Renal cortex interstitium (tissue), 11 donors: ENCODE measurements at regions not wholly inside any gene's neighbourhood (a gene's known extent, or its start where the extent isn't known, plus 50 kb on each side); places are given as distances from the start of the nearest gene placed in this dataset.
"Not testable (repeated sequence)": the region's sequence is repeated elsewhere in the genome, so short reads cannot be mapped to it uniquely, and the experiment has no call there.

Experiments used
- DNase-seq, 11 donors: peaks; one replicate each; pipeline ENCODE4 v3.0.0-alpha.2; 2013; ENCODE audit warnings: low read depth in 9 of 11, low spot score in 4 of 11; ENCODE audit errors: extremely low read depth in 1 of 11

GRCh38 chr16:86249631-86250030, 260.7 kb upstream of the FOXF1 start:
- DNase-seq: no peak

- no peak for DNase-seq
These were observed 258.6 kb upstream of the FOXF1 start for GRCh38 chr16:86251682-86252081.

- no peak for DNase-seq
These were observed 257.7 kb upstream of the FOXF1 start for GRCh38 chr16:86252596-86252995.

- DNase-seq: no peak
These were observed 254.4 kb upstream of the FOXF1 start for GRCh38 chr16:86255966-86256365.

GRCh38 chr16:86256995-86257394, 253.3 kb upstream of the FOXF1 start:
- DNase-seq: no peak

GRCh38 chr16:86257546-86257945, 252.8 kb upstream of the FOXF1 start:
- no peak for DNase-seq

- DNase-seq: no peak
These were observed 251.6 kb upstream of the FOXF1 start for GRCh38 chr16:86258713-86259112.

- no peak for DNase-seq
These were observed 250.8 kb upstream of the FOXF1 start for GRCh38 chr16:86259499-86259898.

- no peak for DNase-seq
These were observed 248.9 kb upstream of the FOXF1 start for GRCh38 chr16:86261379-86261778.

- DNase-seq: not testable (repeated sequence)
These were observed 242.7 kb upstream of the FOXF1 start for GRCh38 chr16:86267657-86268056.

- no peak for DNase-seq
These were observed 239.6 kb upstream of the FOXF1 start for GRCh38 chr16:86270696-86271095.

- no peak for DNase-seq
These were observed 237.6 kb upstream of the FOXF1 start for GRCh38 chr16:86272744-86273143.

- no peak for DNase-seq
These were observed 233.1 kb upstream of the FOXF1 start for GRCh38 chr16:86277221-86277620.

GRCh38 chr16:86277859-86278258, 232.5 kb upstream of the FOXF1 start:
- DNase-seq: not testable (repeated sequence)

- no peak for DNase-seq
These were observed 228.9 kb upstream of the FOXF1 start for GRCh38 chr16:86281421-86281820.

- DNase-seq: no peak
These were observed 226.4 kb upstream of the FOXF1 start for GRCh38 chr16:86283944-86284343.

- no peak for DNase-seq
These were observed 224.9 kb upstream of the FOXF1 start for GRCh38 chr16:86285421-86285820.

GRCh38 chr16:86285938-86286921, 224.1 kb upstream of the FOXF1 start:
- DNase-seq: no peak

- DNase-seq: no peak
These were observed 223.2 kb upstream of the FOXF1 start for GRCh38 chr16:86286991-86287663.

- no peak for DNase-seq
These were observed 222.6 kb upstream of the FOXF1 start for GRCh38 chr16:86287664-86288201.
